Epithelial cell of esophagus (primary cell): ENCODE measurements at regions not wholly inside any gene's neighbourhood (a gene's known extent, or its start where the extent isn't known, plus 50 kb on each side); places are given as distances from the start of the nearest gene placed in this dataset.

Source experiments
- DNase-seq: peaks from one replicate; pipeline ENCODE4 v3.0.0; 2010; ENCODE audit warnings: low read depth
- H3K4me3 ChIP-seq: 2 replicates; pipeline ENCODE4 v1.5.1; 2011; ENCODE audit warnings: mild to moderate bottlenecking, low read length, control low read depth
- TF ChIP-seq, protein P1 (sequence below): IDR thresholded peaks from 2 replicates; pipeline ENCODE4 v1.5.1; 2011; ENCODE audit warnings: low read depth, mild to moderate bottlenecking, low read length, control low read depth, inconsistent platforms; ENCODE audit not compliant: insufficient read depth; ENCODE audit errors: missing control alignments

DNA sequence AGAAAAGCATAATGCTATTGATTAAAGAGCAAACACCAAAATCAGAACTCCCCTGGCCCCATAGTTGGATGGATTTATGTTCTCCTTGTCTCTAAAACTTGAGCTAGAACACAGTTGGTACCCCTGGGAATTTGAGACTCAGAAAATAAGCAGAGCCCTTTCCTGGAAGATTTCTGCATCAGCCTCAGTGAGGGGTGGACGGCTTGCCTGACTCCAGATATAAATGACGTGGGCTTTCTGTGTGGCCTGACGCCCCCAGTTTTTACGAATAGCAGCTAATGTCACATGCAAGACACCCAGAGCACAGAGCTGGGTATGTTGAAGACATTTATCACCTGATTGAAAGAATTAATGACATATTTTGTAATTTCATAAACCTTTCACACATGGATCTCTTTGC is 130.8 kb downstream of the TRIM29 start:
- TF ChIP-seq, protein P1, sequence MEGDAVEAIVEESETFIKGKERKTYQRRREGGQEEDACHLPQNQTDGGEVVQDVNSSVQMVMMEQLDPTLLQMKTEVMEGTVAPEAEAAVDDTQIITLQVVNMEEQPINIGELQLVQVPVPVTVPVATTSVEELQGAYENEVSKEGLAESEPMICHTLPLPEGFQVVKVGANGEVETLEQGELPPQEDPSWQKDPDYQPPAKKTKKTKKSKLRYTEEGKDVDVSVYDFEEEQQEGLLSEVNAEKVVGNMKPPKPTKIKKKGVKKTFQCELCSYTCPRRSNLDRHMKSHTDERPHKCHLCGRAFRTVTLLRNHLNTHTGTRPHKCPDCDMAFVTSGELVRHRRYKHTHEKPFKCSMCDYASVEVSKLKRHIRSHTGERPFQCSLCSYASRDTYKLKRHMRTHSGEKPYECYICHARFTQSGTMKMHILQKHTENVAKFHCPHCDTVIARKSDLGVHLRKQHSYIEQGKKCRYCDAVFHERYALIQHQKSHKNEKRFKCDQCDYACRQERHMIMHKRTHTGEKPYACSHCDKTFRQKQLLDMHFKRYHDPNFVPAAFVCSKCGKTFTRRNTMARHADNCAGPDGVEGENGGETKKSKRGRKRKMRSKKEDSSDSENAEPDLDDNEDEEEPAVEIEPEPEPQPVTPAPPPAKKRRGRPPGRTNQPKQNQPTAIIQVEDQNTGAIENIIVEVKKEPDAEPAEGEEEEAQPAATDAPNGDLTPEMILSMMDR: no peak
- DNase-seq: no peak
- no peak overlapping the region for H3K4me3 ChIP-seq

DNA sequence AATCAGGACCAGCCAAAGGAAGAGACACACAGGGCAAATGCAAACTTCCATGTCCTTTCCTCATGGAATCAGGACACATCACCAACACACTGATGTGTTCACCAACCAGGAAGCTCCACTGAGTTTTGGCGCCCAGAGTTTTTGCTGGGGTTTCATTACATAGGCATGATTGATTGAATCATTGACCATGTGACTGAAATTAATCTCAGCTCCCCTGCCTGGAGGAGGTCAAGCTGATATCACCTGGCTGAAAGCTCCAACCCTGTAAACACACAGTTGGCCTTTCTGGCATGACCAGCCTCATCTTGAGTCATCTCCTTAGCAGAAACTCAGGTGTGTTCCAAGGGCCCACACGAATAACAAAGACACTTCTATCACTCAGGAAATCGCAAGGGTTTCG is 133.2 kb downstream of the TRIM29 start:
- DNase-seq: peak; percentile 17
- no peak overlapping the region for H3K4me3 ChIP-seq
- TF ChIP-seq, protein P1: no peak

DNA sequence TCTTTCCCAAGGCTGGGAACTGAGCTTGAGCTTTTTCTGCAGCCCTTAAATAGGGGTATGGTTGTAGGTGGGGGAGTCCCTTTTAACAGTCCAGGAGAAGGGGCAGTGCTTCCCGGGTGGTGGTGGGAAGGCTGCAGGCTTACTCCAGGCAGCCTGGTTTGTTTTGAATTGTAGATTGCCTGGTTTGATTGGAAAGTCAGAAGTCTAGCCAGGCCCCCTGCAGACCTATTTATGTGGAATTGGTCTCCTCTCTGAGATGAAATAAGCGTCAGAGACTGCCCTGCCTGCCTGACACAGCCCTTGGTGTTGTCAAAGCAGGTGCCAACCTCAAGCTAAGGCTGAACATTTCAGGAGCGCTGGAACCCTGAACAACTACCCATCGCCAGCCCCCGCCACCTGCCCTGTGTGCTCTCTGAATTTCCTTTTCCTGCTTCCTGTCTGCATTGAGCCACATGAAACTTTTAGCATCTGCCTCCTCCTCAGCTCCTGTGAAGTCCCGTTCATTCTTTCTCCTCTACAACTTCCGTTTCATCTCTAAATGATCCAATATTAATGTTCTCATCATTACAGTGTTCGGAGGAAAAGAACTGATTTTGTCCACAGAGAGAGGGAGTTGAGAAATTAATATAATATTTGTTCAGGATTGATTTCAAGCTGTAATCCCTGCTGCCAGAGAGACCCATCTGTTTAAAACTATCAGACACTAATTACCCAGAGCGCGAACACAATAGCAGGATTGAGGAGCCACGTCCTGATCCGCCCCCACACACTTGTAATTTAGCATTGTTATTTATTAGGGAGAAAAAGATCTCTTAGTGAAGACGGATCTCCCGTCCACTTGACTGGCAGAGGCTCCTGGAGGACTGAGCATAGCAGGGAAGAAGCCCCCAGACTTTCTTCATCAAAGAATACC is 136.5 kb downstream of the TRIM29 start:
- H3K4me3 ChIP-seq: no peak overlapping the region
- DNase-seq: no peak
- TF ChIP-seq, protein P1: no peak

DNA sequence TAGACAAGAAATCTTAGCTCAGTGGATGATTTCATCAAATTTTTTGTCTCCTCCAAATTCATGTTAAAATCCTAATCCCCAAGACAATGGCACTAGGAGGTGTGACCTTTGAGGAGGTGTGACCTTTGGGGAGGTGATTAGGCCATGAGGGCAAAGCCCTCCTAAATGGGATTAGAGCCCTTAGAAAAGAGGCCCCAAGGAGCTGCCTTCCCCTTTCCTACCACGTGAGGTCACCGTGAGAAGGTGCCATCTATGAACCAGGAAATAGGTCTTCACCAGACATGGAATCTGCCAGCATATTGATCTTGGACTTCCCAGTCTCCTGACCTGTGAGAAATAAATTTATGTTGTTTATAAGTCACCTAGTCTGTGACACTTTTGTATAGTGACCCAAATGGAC is 138.7 kb downstream of the TRIM29 start:
- no peak overlapping the region for H3K4me3 ChIP-seq
- TF ChIP-seq, protein P1: peak; percentile 47
- DNase-seq: peak; percentile 22

DNA sequence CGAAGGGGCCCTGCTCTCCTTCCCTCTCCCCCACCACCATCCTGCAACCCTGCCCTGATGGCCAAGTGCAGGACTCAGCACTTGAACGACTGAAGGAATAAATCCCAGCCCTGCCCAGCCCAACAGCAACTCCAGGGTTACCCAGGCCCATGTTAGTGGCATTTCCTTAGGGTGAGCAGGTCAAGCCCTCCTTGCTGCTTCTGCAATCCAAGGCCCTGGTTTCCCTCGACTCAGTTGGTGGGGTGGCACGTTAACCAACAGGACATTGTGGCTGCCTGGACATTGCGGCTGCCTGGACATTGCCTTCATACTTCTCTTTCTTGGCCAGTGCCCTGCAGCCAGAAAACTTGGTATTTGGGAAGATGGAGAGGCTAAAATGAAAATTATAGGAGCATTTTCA is 141.4 kb downstream of the TRIM29 start:
- DNase-seq: no peak
- no peak overlapping the region for H3K4me3 ChIP-seq
- TF ChIP-seq, protein P1: no peak

DNA sequence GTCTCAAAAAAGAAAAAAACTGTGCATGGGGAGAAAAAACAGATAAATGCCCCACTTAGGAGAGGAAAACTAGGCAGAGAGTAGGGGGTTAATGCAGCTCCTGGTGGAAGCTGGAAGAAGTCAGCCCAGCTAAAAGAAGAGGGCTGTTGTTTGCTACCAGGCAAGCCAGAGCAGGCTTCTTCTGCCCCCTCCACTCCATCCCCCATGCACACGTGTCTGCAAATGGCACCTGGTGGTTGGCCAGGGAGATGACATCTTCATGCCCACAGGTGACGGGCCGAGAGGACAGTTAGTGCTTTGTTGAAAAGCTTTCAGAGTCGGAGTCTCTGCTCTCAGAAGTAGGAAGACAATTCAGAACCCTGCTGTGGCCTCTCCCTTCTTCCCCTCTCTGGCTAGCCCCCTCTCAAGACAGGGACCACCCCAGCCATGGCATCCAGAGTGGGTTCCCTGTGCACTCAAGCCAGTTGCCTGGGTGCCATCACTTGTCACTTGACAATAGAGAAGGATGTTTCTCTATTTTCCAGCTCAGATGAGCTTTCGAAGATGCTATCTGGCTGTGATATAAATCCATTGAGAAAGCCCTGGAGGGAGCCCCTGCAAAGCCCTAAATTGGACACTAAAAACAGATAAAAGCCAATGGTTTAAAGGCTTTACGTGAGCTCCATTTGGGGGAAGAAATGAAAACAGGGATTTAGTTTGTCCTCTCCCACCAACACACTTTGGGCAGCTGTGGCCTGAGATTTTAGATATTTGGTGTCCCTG is 142.0 kb downstream of the TRIM29 start:
- TF ChIP-seq, protein P1: no peak
- H3K4me3 ChIP-seq: no peak overlapping the region
- DNase-seq: no peak
